Tibial nerve (tissue), 4 donors: ENCODE measurements at regions not wholly inside any gene's neighbourhood (a gene's known extent, or its start where the extent isn't known, plus 50 kb on each side); places are given as distances from the start of the nearest gene placed in this dataset.

Source experiments
- DNase-seq, 2 donors: peaks; one replicate each; pipeline ENCODE4 v3.0.0-alpha.2; 2019; ENCODE audit warnings: low spot score in 2 of 2
- H3K27ac ChIP-seq, 4 donors: fragments of 200-600 bp; sonication (generic) in 3 of 4; one replicate each; pipeline ENCODE4 v1.5.1; 2017 to 2019; ENCODE audit warnings: mild to moderate bottlenecking in 1 of 4
- H3K27me3 ChIP-seq, 2 donors: fragments of 200-600 bp; sonication (generic) in 1 of 2; one replicate each; pipeline versions ENCODE4 v1.5.1 to v1.6.0; 2017 to 2019
- H3K36me3 ChIP-seq, 3 donors: fragments of 200-600 bp; sonication (generic); one replicate each; pipeline ENCODE4 v1.5.1; 2018 to 2019
- H3K4me1 ChIP-seq, 4 donors: fragments of 200-600 bp; sonication (generic) in 3 of 4; one replicate each; pipeline ENCODE4 v1.5.1; 2017 to 2019
- H3K4me3 ChIP-seq, 4 donors: fragments of 200-600 bp; sonication (generic) in 3 of 4; one replicate each; pipeline ENCODE4 v1.5.1; 2017 to 2019; ENCODE audit warnings: mild to moderate bottlenecking in 1 of 4, moderate library complexity in 1 of 4
- H3K9me3 ChIP-seq, 4 donors: fragments of 200-600 bp; sonication (generic) in 3 of 4; one replicate each; pipeline ENCODE4 v1.5.1; 2017 to 2019
- CTCF ChIP-seq, 5 experiments: fragments of 200-600 bp in 3 of 5; fragments of 450-650 bp in 2 of 5; sonication (generic) in 3 of 5; IDR thresholded peaks; one replicate each; pipeline ENCODE4 v1.5.1; 2016 to 2019; ENCODE audit warnings: antibody characterized with exemption in 5 of 5, mild to moderate bottlenecking in 3 of 5, moderate library complexity in 2 of 5
- EP300 ChIP-seq, 2 donors: sonication (generic); formaldehyde crosslinking; IDR thresholded peaks; one replicate each; pipeline ENCODE4 v1.6.1; 2017; ENCODE audit warnings: antibody characterized with exemption in 2 of 2, mild to moderate bottlenecking in 1 of 2
- POLR2A ChIP-seq, 2 donors: fragments of 450-650 bp; IDR thresholded peaks; one replicate each; pipeline ENCODE4 v1.6.1; 2017; ENCODE audit warnings: antibody characterized with exemption in 2 of 2, mild to moderate bottlenecking in 2 of 2, moderate library complexity in 2 of 2
- WGBS, 2 donors: methylation state at CpG; one replicate each; pipeline ENCODE4 v1.1.5; 2018; 5-methylcytosine and 5-hydroxymethylcytosine counted together

GRCh38 chr2:38199127-38199526, 123.2 kb upstream of the CYP1B1 start:
- H3K9me3 ChIP-seq, result no peaks in the 10 kb centered on the region
- WGBS, 2 donors, result 89 to 96% methylated on average over 1 of the region's 1 CpG
- H3K27me3 ChIP-seq, result no peaks in the 10 kb centered on the region
- H3K4me3 ChIP-seq, result no peak overlapping the region
- H3K4me1 ChIP-seq, result no peaks in the 10 kb centered on the region
- DNase-seq, result no peak
- no peak overlapping the region for H3K27ac ChIP-seq
- TF ChIP-seq EP300 (IDR thresholded peaks at IDR 0.05), result no peak
- no peaks in the 10 kb centered on the region for H3K36me3 ChIP-seq

- no peak for DNase-seq
- Histone ChIP-seq H3K27me3 (no peaks in the 10 kb centered on the region), H3K4me3 (no peak overlapping the region), H3K36me3 (no peaks in the 10 kb centered on the region), H3K4me1 (peaks cover 0 to 10% (median 4%) of the 10 kb centered on the region in 4 donors), H3K27ac (no peak overlapping the region), H3K9me3 (no peaks in the 10 kb centered on the region)
- TF ChIP-seq EP300 (IDR thresholded peaks at IDR 0.05), result peak in 1 of 2 donors; percentile 16
- no peak for TF ChIP-seq CTCF (IDR thresholded peaks at IDR 0.05)
- WGBS, 2 donors, result 85 to 91% methylated on average over 5 of the region's 5 CpGs
These were observed 118.8 kb upstream of the CYP1B1 start for GRCh38 chr2:38194751-38195150.

GRCh38 chr2:38192976-38193375, 117.0 kb upstream of the CYP1B1 start:
- Histone ChIP-seq H3K9me3 (no peaks in the 10 kb centered on the region), H3K27me3 (no peaks in the 10 kb centered on the region), H3K27ac (no peak overlapping the region), H3K4me1 (peaks cover 0 to 22% (median 10%) of the 10 kb centered on the region in 4 donors), H3K36me3 (no peaks in the 10 kb centered on the region), H3K4me3 (no peak overlapping the region)
- DNase-seq, result no peak
- 85% methylated on average over 3 of the region's 3 CpGs for WGBS, 2 donors
- TF ChIP-seq POLR2A (IDR thresholded peaks at IDR 0.05) (no peak), EP300 (IDR thresholded peaks at IDR 0.05) (no peak), CTCF (IDR thresholded peaks at IDR 0.05) (no peak)

- DNase-seq, result no peak
- Histone ChIP-seq H3K27ac (peak overlapping the region in 1 of 4 donors; percentile 3), H3K4me3 (no peak overlapping the region), H3K4me1 (peaks cover 0 to 32% (median 15%) of the 10 kb centered on the region in 4 donors), H3K9me3 (no peaks in the 10 kb centered on the region), H3K36me3 (no peaks in the 10 kb centered on the region), H3K27me3 (no peaks in the 10 kb centered on the region)
- TF ChIP-seq EP300 (IDR thresholded peaks at IDR 0.05) (no peak), POLR2A (IDR thresholded peaks at IDR 0.05) (no peak), CTCF (IDR thresholded peaks at IDR 0.05) (no peak)
These were observed 116.1 kb upstream of the CYP1B1 start for GRCh38 chr2:38192046-38192445.

- WGBS, 2 donors, result 69 to 77% methylated on average over 2 of the region's 2 CpGs
- no peaks in the 10 kb centered on the region for H3K9me3 ChIP-seq
- H3K4me3 ChIP-seq, result no peak overlapping the region
- H3K36me3 ChIP-seq, result no peaks in the 10 kb centered on the region
- no peaks in the 10 kb centered on the region for H3K27me3 ChIP-seq
- H3K27ac ChIP-seq, result peak overlapping the region in 2 of 4 donors; percentile 75 to 81
- peaks cover 0 to 37% (median 15%) of the 10 kb centered on the region in 4 donors for H3K4me1 ChIP-seq
- TF ChIP-seq POLR2A (IDR thresholded peaks at IDR 0.05) (no peak), CTCF (IDR thresholded peaks at IDR 0.05) (no peak), EP300 (IDR thresholded peaks at IDR 0.05) (no peak)
- no peak for DNase-seq
These were observed 115.6 kb upstream of the CYP1B1 start for GRCh38 chr2:38191516-38191915.
